SU-DHL-6 (cell line): ENCODE measurements at regions not wholly inside any gene's neighbourhood (a gene's known extent, or its start where the extent isn't known, plus 50 kb on each side); places are given as distances from the start of the nearest gene placed in this dataset.

ENCODE experiments used
- H2AFZ ChIP-seq: fragments of 200-600 bp; sonication (generic); 2 replicates; pipeline ENCODE4 v1.6.1; 2014; ENCODE audit warnings: low read depth, mild to moderate bottlenecking, moderate library complexity, mixed read lengths, antibody characterized with exemption, low read length; ENCODE audit not compliant: severe bottlenecking
- H3F3A ChIP-seq: fragments of 200-600 bp; shearing (Covaris generic); 2 replicates; pipeline ENCODE4 v1.6.0; 2016; ENCODE audit warnings: antibody characterized with exemption, mild to moderate bottlenecking; ENCODE audit not compliant: insufficient read depth
- H3K27ac ChIP-seq: fragments of 200-600 bp; sonication (generic); 2 replicates; pipeline ENCODE4 v1.5.1; 2016; ENCODE audit warnings: low read depth, mild to moderate bottlenecking, low read length, moderate library complexity, mixed read lengths
- H3K27me3 ChIP-seq: fragments of 200-600 bp; sonication (generic), shearing (Covaris generic); 2 replicates; pipeline ENCODE4 v1.6.0; 2014; ENCODE audit warnings: mild to moderate bottlenecking, low read length
- H3K36me3 ChIP-seq: fragments of 200-600 bp; sonication (generic); 2 replicates; pipeline ENCODE4 v1.6.1; 2014; ENCODE audit warnings: mild to moderate bottlenecking, low read length, mixed read lengths
- H3K4me2 ChIP-seq: fragments of 300-600, 200-600 bp; shearing (Covaris generic), sonication (generic); 2 replicates; pipeline ENCODE4 v1.6.0; 2014; ENCODE audit warnings: low read length, low read depth, mild to moderate bottlenecking; ENCODE audit not compliant: poor library complexity, severe bottlenecking
- H3K4me3 ChIP-seq: fragments of 200-600 bp; sonication (generic); 2 replicates; pipeline ENCODE4 v1.5.1; 2014; ENCODE audit warnings: antibody characterized with exemption, low read length, mild to moderate bottlenecking, mixed read lengths; ENCODE audit not compliant: insufficient read depth, poor library complexity, severe bottlenecking
- H3K79me2 ChIP-seq: fragments of 200-600 bp; sonication (generic); 2 replicates; pipeline ENCODE4 v1.6.1; 2014; ENCODE audit warnings: mild to moderate bottlenecking, low read length, moderate library complexity; ENCODE audit not compliant: insufficient read depth
- H3K9ac ChIP-seq: fragments of 200-600 bp; sonication (generic); 2 replicates; pipeline ENCODE4 v1.7.0; 2014; ENCODE audit warnings: mild to moderate bottlenecking, low read length
- H3K9me2 ChIP-seq: fragments of 200-600 bp; sonication (generic); replicated peaks from 2 replicates; pipeline ENCODE4 v1.6.1; 2014; ENCODE audit warnings: low read length; ENCODE audit not compliant: insufficient read depth
- H3K9me3 ChIP-seq: fragments of 200-600 bp; sonication (generic); 2 replicates; pipeline ENCODE4 v1.6.1; 2014; ENCODE audit warnings: low read length, mixed read lengths; ENCODE audit not compliant: insufficient read depth
- H4K20me1 ChIP-seq: fragments of 200-600 bp; sonication (generic); 2 replicates; pipeline ENCODE4 v1.6.1; 2014; ENCODE audit warnings: low read depth, mild to moderate bottlenecking, antibody characterized with exemption, low read length, moderate library complexity, mixed read lengths
- EZH2phosphoT487 ChIP-seq: fragments of 200-600 bp; sonication (generic), shearing (Covaris generic); conservative IDR thresholded peaks from 2 replicates; pipeline ENCODE4 v1.6.1; 2018; ENCODE audit warnings: mild to moderate bottlenecking, antibody characterized with exemption, low read length, moderate library complexity, mixed read lengths
- TF ChIP-seq, protein P1 (sequence below): fragments of 200-600 bp; sonication (generic); IDR thresholded peaks from one replicate; pipeline ENCODE4 v1.5.1; 2017; ENCODE audit warnings: antibody characterized with exemption, mild to moderate bottlenecking, low read length, moderate library complexity; ENCODE audit not compliant: insufficient read depth, poor library complexity, severe bottlenecking

DNA sequence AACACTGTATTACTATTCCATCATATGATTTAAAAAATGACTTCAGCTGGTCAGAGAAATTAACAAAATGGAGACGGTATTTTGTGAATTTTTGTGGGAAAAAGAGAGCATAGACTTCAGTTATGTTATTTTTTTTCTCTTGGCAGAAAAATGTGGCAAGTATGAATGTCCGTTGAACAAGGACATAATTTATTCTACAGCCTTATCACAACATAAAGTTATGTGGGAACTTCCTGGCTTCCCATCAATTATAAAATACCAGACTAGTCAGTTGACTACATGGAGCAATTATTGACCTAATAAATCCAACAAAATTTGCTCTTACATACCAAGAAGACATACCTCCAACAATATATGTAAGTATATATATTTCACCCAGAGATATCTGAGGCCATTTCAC, 88.6 kb upstream of the PPP1R3A start:
- Histone ChIP-seq H3K27me3 (no peaks in the 10 kb centered on the region), H2AFZ (no peak overlapping the region), H3K36me3 (no peaks in the 10 kb centered on the region), H3K9me2 (no peaks in the 10 kb centered on the region), H3K9ac (no peak overlapping the region), H3K4me3 (no peak overlapping the region), H3K4me2 (no peak overlapping the region), H3K9me3 (no peaks in the 10 kb centered on the region), H3F3A (no peaks in the 10 kb centered on the region), H4K20me1 (no peaks in the 10 kb centered on the region), H3K79me2 (no peaks in the 10 kb centered on the region), H3K27ac (no peak overlapping the region)
- no peak for TF ChIP-seq EZH2phosphoT487
- TF ChIP-seq, protein P1, sequence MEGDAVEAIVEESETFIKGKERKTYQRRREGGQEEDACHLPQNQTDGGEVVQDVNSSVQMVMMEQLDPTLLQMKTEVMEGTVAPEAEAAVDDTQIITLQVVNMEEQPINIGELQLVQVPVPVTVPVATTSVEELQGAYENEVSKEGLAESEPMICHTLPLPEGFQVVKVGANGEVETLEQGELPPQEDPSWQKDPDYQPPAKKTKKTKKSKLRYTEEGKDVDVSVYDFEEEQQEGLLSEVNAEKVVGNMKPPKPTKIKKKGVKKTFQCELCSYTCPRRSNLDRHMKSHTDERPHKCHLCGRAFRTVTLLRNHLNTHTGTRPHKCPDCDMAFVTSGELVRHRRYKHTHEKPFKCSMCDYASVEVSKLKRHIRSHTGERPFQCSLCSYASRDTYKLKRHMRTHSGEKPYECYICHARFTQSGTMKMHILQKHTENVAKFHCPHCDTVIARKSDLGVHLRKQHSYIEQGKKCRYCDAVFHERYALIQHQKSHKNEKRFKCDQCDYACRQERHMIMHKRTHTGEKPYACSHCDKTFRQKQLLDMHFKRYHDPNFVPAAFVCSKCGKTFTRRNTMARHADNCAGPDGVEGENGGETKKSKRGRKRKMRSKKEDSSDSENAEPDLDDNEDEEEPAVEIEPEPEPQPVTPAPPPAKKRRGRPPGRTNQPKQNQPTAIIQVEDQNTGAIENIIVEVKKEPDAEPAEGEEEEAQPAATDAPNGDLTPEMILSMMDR: no peak

GRCh38 chr7:113998934-113999333, 80.1 kb upstream of the PPP1R3A start:
- Histone ChIP-seq H3K4me2 (no peak overlapping the region), H3K36me3 (no peaks in the 10 kb centered on the region), H3K27me3 (no peaks in the 10 kb centered on the region), H3F3A (no peaks in the 10 kb centered on the region), H3K9me2 (no peaks in the 10 kb centered on the region), H3K9me3 (no peaks in the 10 kb centered on the region), H4K20me1 (no peaks in the 10 kb centered on the region), H3K79me2 (no peaks in the 10 kb centered on the region), H3K9ac (no peak overlapping the region), H2AFZ (no peak overlapping the region), H3K27ac (no peak overlapping the region), H3K4me3 (no peak overlapping the region)
- TF ChIP-seq, protein P1: no peak
- no peak for TF ChIP-seq EZH2phosphoT487

- H3F3A ChIP-seq: no peaks in the 10 kb centered on the region
- no peak overlapping the region for H3K9ac ChIP-seq
- H3K4me2 ChIP-seq: no peak overlapping the region
- no peak for TF ChIP-seq EZH2phosphoT487
- TF ChIP-seq, protein P1: no peak
- no peaks in the 10 kb centered on the region for H4K20me1 ChIP-seq
- no peak overlapping the region for H3K4me3 ChIP-seq
- H2AFZ ChIP-seq: no peak overlapping the region
- no peaks in the 10 kb centered on the region for H3K36me3 ChIP-seq
- H3K9me3 ChIP-seq: no peaks in the 10 kb centered on the region
- no peak overlapping the region for H3K27ac ChIP-seq
- H3K79me2 ChIP-seq: no peaks in the 10 kb centered on the region
- no peaks in the 10 kb centered on the region for H3K9me2 ChIP-seq
- no peaks in the 10 kb centered on the region for H3K27me3 ChIP-seq
These were observed 77.6 kb upstream of the PPP1R3A start for GRCh38 chr7:113996405-113996804.

DNA sequence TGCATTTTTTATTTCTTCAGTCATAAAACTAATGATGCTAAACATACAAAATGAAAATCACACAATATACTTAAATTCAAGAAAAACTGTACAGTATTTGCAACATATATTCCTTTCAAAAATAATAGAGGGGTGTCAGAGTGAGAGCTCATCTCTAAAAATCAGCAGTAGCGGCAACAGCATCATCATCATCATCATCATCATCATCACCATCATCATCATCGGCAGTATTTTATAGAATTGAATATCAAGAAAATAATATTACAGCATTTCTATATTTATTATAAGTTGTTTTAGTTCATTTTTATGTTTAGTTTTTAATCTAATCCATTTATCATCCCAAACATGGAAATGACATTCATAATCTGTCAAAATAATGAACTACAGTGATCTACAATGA, 67.4 kb upstream of the PPP1R3A start:
- H2AFZ ChIP-seq: no peak overlapping the region
- no peak overlapping the region for H3K9ac ChIP-seq
- H3K27me3 ChIP-seq: no peaks in the 10 kb centered on the region
- H3F3A ChIP-seq: no peaks in the 10 kb centered on the region
- TF ChIP-seq, protein P1: no peak
- no peak for TF ChIP-seq EZH2phosphoT487
- no peaks in the 10 kb centered on the region for H3K36me3 ChIP-seq
- H3K9me2 ChIP-seq: no peaks in the 10 kb centered on the region
- H3K79me2 ChIP-seq: no peaks in the 10 kb centered on the region
- no peaks in the 10 kb centered on the region for H3K9me3 ChIP-seq
- H3K4me2 ChIP-seq: no peak overlapping the region
- H3K4me3 ChIP-seq: no peak overlapping the region
- no peak overlapping the region for H3K27ac ChIP-seq
- H4K20me1 ChIP-seq: no peaks in the 10 kb centered on the region
